Smooth muscle cell (in vitro differentiated cells): ENCODE measurements at regions not wholly inside any gene's neighbourhood (a gene's known extent, or its start where the extent isn't known, plus 50 kb on each side); places are given as distances from the start of the nearest gene placed in this dataset.

Experiments used
- DNase-seq: peaks from one replicate; lab custom pipeline; 2025; ENCODE audit not compliant: unreplicated experiment; lab: John Stamatoyannopoulos, UW
- H2AFZ ChIP-seq: fragments of 200-600 bp; sonication (generic); 2 replicates; pipeline ENCODE4 v1.6.0; 2016; ENCODE audit warnings: antibody characterized with exemption, low read depth, mild to moderate bottlenecking
- H3F3A ChIP-seq: fragments of 200-600 bp; sonication (generic); 2 replicates; pipeline ENCODE4 v1.6.0; 2017; ENCODE audit warnings: antibody characterized with exemption, low read depth
- H3K27ac ChIP-seq: fragments of 200-600 bp; sonication (generic); 2 replicates; pipeline ENCODE4 v1.5.1; 2016; ENCODE audit warnings: low read depth, mild to moderate bottlenecking
- H3K27me3 ChIP-seq: fragments of 200-600 bp; sonication (generic); 2 replicates; pipeline ENCODE4 v1.6.1; 2016; ENCODE audit warnings: low read depth, mild to moderate bottlenecking
- H3K36me3 ChIP-seq: fragments of 200-600 bp; sonication (generic); 2 replicates; pipeline ENCODE4 v1.5.1; 2016; ENCODE audit warnings: low read depth
- H3K4me1 ChIP-seq: fragments of 200-600 bp; sonication (generic); 2 replicates; pipeline ENCODE4 v1.5.1; 2016; ENCODE audit warnings: low read depth
- H3K4me2 ChIP-seq: fragments of 200-600 bp; sonication (generic); 2 replicates; pipeline ENCODE4 v1.6.0; 2016; ENCODE audit warnings: mild to moderate bottlenecking
- H3K4me3 ChIP-seq: fragments of 200-600 bp; sonication (generic); 2 replicates; pipeline ENCODE4 v1.5.1; 2016; ENCODE audit warnings: mild to moderate bottlenecking
- H3K79me2 ChIP-seq: fragments of 200-600 bp; sonication (generic); 2 replicates; pipeline ENCODE4 v1.6.0; 2016; ENCODE audit warnings: low read depth, mild to moderate bottlenecking
- H3K9ac ChIP-seq: fragments of 200-600 bp; sonication (generic); 2 replicates; pipeline ENCODE4 v1.6.0; 2016; ENCODE audit warnings: low read depth
- H3K9me3 ChIP-seq: fragments of 200-600 bp; sonication (generic); replicated peaks from 2 replicates; pipeline ENCODE4 v1.5.1; 2016; ENCODE audit warnings: low read depth
- H4K20me1 ChIP-seq: fragments of 200-600 bp; sonication (generic); 2 replicates; pipeline ENCODE4 v1.6.0; 2016; ENCODE audit warnings: low read depth
- CTCF ChIP-seq: fragments of 200-600 bp; sonication (generic); IDR thresholded peaks from 2 replicates; pipeline ENCODE4 v1.5.1; 2017; ENCODE audit warnings: borderline replicate concordance, mild to moderate bottlenecking, antibody characterized with exemption; ENCODE audit not compliant: insufficient read depth, poor library complexity, severe bottlenecking
- WGBS: methylation state at CpG from one replicate; pipeline ENCODE4 v1.1.7; 2016; ENCODE audit warnings: low lambda C conversion rate; 5-methylcytosine and 5-hydroxymethylcytosine counted together

- no peaks in the 10 kb centered on the region for H3F3A ChIP-seq
- H3K27ac ChIP-seq, result no peak overlapping the region
- H2AFZ ChIP-seq, result no peak overlapping the region
- H3K79me2 ChIP-seq, result no peaks in the 10 kb centered on the region
- H3K36me3 ChIP-seq, result no peaks in the 10 kb centered on the region
- TF ChIP-seq CTCF, result no peak
- no peak overlapping the region for H3K9ac ChIP-seq
- H3K4me1 ChIP-seq, result no peaks in the 10 kb centered on the region
- H3K4me3 ChIP-seq, result no peak overlapping the region
- H3K4me2 ChIP-seq, result no peak overlapping the region
- no peak for DNase-seq
- H4K20me1 ChIP-seq, result no peaks in the 10 kb centered on the region
- no peaks in the 10 kb centered on the region for H3K9me3 ChIP-seq
- no peaks in the 10 kb centered on the region for H3K27me3 ChIP-seq
Measured at GRCh38 chr4:132557660-132558059, 591.4 kb upstream of the PCDH10 start.

- peak; percentile 12 for TF ChIP-seq CTCF
- H3K9me3 ChIP-seq, result no peaks in the 10 kb centered on the region
- H3K4me3 ChIP-seq, result no peak overlapping the region
- no peaks in the 10 kb centered on the region for H3F3A ChIP-seq
- no peak overlapping the region for H3K9ac ChIP-seq
- no peak overlapping the region for H3K4me2 ChIP-seq
- no peaks in the 10 kb centered on the region for H3K4me1 ChIP-seq
- no peak overlapping the region for H2AFZ ChIP-seq
- no peaks in the 10 kb centered on the region for H3K79me2 ChIP-seq
- H3K27ac ChIP-seq, result no peak overlapping the region
- no peaks in the 10 kb centered on the region for H3K36me3 ChIP-seq
- no peaks in the 10 kb centered on the region for H4K20me1 ChIP-seq
- no peaks in the 10 kb centered on the region for H3K27me3 ChIP-seq
- DNase-seq, result no peak
- WGBS, result 88% methylated on average over 1 of the region's 1 CpG
Measured at GRCh38 chr4:132564920-132565319, 584.2 kb upstream of the PCDH10 start.

GRCh38 chr4:132565542-132565941 is 583.6 kb upstream of the PCDH10 start:
- Histone ChIP-seq H3K27ac (no peak overlapping the region), H3K4me3 (no peak overlapping the region), H3K9ac (no peak overlapping the region), H3K27me3 (no peaks in the 10 kb centered on the region), H2AFZ (no peak overlapping the region), H3K4me1 (no peaks in the 10 kb centered on the region), H3K9me3 (no peaks in the 10 kb centered on the region), H3K36me3 (no peaks in the 10 kb centered on the region), H3F3A (no peaks in the 10 kb centered on the region), H3K79me2 (no peaks in the 10 kb centered on the region), H4K20me1 (no peaks in the 10 kb centered on the region), H3K4me2 (no peak overlapping the region)
- 100% methylated on average over 2 of the region's 2 CpGs for WGBS
- TF ChIP-seq CTCF, result no peak
- no peak for DNase-seq

- H3K27me3 ChIP-seq, result no peaks in the 10 kb centered on the region
- no peaks in the 10 kb centered on the region for H3K36me3 ChIP-seq
- no peak for DNase-seq
- TF ChIP-seq CTCF, result no peak
- no peaks in the 10 kb centered on the region for H4K20me1 ChIP-seq
- WGBS, result 5% methylated on average over 6 of the region's 6 CpGs
- H3F3A ChIP-seq, result no peaks in the 10 kb centered on the region
- peak overlapping the region; percentile 47 for H3K4me2 ChIP-seq
- no peaks in the 10 kb centered on the region for H3K9me3 ChIP-seq
- no peak overlapping the region for H3K27ac ChIP-seq
- no peaks in the 10 kb centered on the region for H3K79me2 ChIP-seq
- H3K4me3 ChIP-seq, result no peak overlapping the region
- no peaks in the 10 kb centered on the region for H3K4me1 ChIP-seq
- H3K9ac ChIP-seq, result no peak overlapping the region
- no peak overlapping the region for H2AFZ ChIP-seq
Measured at GRCh38 chr4:132572210-132572609, 576.9 kb upstream of the PCDH10 start.
